Immature natural killer cell (primary cell): ENCODE measurements at regions not wholly inside any gene's neighbourhood (a gene's known extent, or its start where the extent isn't known, plus 50 kb on each side); places are given as distances from the start of the nearest gene placed in this dataset.
"Not testable (repeated sequence)": the region's sequence is repeated elsewhere in the genome, so short reads cannot be mapped to it uniquely, and the experiment has no call there.

Source experiments
- DNase-seq, 3 donors: peaks; one replicate each; pipeline ENCODE4 v3.0.0; 2022; ENCODE audit warnings: mixed read lengths in 1 of 3
- H3K27ac Mint-ChIP-seq, 6 donors: one replicate each; pipeline ENCODE4 v1.8.0; 2020; ENCODE audit warnings: mixed read lengths in 6 of 6, mild to moderate bottlenecking in 5 of 6, inconsistent platforms in 4 of 6, moderate library complexity in 3 of 6
- H3K27me3 Mint-ChIP-seq, 3 donors: one replicate each; pipeline ENCODE4 v1.8.0; 2020 to 2021; ENCODE audit warnings: low read depth in 3 of 3, mild to moderate bottlenecking in 3 of 3, mixed read lengths in 3 of 3, moderate library complexity in 3 of 3, inconsistent platforms in 1 of 3
- H3K36me3 Mint-ChIP-seq, 3 donors: one replicate each; pipeline ENCODE4 v1.8.0; 2020; ENCODE audit warnings: mixed read lengths in 3 of 3, inconsistent platforms in 2 of 3, mild to moderate bottlenecking in 2 of 3
- H3K4me1 Mint-ChIP-seq, 2 donors: one replicate each; pipeline ENCODE4 v1.8.0; 2020; ENCODE audit warnings: inconsistent platforms in 2 of 2, mild to moderate bottlenecking in 2 of 2, mixed read lengths in 2 of 2, moderate library complexity in 1 of 2
- H3K4me3 Mint-ChIP-seq, 5 donors: one replicate each; pipeline ENCODE4 v1.8.0; 2020; ENCODE audit warnings: mild to moderate bottlenecking in 5 of 5, mixed read lengths in 5 of 5, inconsistent platforms in 3 of 5, moderate library complexity in 3 of 5
- H3K9me3 Mint-ChIP-seq, 6 donors: one replicate each; pipeline ENCODE4 v1.8.0; 2020; ENCODE audit warnings: mild to moderate bottlenecking in 6 of 6, mixed read lengths in 6 of 6, inconsistent platforms in 4 of 6, moderate library complexity in 3 of 6

DNA sequence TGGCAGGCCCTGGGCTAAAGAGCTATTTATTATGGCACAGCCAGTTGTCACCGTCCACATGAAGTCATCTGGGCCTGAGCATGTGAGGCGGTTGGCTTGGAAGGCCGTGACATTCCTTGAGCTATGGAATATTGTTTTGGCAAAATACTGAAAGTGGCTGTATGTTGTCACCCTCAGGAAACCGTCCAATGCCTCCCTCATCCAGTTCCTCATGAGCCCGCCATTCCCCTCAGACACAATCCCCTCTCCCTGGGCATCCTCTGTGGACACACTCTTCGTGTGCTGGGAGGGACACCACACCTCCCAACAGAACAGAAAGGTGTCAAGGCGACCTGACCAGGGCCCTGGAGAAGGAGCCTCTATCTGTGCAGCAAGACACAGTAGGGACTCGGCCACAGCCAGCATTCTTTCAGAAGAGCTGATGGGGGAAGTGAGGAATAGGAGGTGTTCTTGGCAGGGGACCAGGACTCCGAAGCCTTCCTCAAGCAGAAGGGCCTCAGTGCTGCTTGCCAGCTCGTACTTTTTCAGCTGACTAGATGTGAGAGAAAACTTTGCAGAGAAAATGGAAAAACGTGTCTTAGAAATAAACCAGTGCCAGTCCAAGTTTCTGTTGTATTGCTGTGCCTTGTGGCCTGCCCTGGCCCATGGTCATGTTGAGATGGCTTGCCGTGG, 120.5 kb downstream of the SOD2 start:
- H3K27me3 Mint-ChIP-seq = peaks cover 2 to 4% (median 4%) of the 10 kb centered on the region in 3 donors
- H3K36me3 Mint-ChIP-seq = peaks cover 0 to 4% (median 0%) of the 10 kb centered on the region in 3 donors
- no peak overlapping the region for H3K27ac Mint-ChIP-seq
- no peak for DNase-seq
- no peak overlapping the region for H3K4me3 Mint-ChIP-seq
- H3K9me3 Mint-ChIP-seq = peaks cover 0 to 9% (median under 1%) of the 10 kb centered on the region in 6 donors
- no peaks in the 10 kb centered on the region for H3K4me1 Mint-ChIP-seq

DNA sequence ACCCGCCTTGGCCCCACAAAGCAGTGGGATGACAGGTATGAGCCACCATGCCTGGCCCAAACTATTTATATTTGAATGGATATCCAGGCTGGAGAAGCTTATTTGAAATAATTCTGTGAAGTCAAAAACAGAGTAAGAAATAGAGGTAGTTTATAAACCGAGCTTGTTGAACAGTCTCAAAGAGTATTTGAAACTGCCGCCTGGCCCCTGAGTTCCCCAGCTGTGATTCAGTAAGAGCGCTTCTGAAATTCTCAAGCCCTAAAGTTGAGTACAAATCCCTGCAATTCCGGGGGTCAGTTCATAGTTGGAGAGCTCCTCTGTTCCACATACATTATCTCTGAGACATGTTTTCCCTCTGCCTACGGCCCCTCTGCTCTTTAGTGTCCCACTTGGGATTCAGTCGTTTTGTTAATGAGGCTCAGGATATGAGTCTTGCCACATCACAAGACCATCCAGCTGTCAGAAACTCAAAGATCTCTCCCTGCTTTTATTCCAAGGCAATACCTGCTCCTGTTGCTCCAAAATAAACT, 127.8 kb downstream of the SOD2 start:
- DNase-seq = no peak
- Mint-ChIP-seq H3K9me3 (peaks cover 0 to 6% (median under 1%) of the 10 kb centered on the region in 6 donors), H3K4me3 (no peak overlapping the region), H3K27me3 (peaks cover 2% of the 10 kb centered on the region in 3 donors), H3K27ac (no peak overlapping the region), H3K4me1 (no peaks in the 10 kb centered on the region), H3K36me3 (no peaks in the 10 kb centered on the region)

DNA sequence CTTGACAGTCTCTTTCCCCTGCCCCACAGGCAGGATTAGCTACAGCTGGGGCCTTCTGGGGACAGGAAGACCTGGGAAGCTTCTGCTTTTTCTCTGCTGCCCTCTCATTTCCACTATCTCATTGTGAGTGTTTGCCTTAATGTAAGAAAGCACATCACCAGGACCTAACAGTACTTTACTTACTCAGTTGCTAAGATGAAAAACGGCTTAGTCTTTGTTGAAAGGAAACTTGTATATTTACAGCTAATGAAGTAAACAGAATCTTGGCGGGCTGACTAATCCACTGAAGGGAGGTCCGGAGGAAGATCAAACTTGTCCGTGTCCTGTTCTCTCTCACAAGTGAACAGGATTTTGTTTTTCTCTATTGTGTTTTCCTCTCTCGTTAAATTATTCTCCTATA, 128.6 kb downstream of the SOD2 start:
- Mint-ChIP-seq H3K36me3 (no peaks in the 10 kb centered on the region), H3K9me3 (peaks cover 0 to 5% (median 0%) of the 10 kb centered on the region in 6 donors), H3K27ac (no peak overlapping the region), H3K27me3 (peaks cover 2% of the 10 kb centered on the region in 3 donors), H3K4me1 (no peaks in the 10 kb centered on the region), H3K4me3 (no peak overlapping the region)
- DNase-seq = no peak

DNA sequence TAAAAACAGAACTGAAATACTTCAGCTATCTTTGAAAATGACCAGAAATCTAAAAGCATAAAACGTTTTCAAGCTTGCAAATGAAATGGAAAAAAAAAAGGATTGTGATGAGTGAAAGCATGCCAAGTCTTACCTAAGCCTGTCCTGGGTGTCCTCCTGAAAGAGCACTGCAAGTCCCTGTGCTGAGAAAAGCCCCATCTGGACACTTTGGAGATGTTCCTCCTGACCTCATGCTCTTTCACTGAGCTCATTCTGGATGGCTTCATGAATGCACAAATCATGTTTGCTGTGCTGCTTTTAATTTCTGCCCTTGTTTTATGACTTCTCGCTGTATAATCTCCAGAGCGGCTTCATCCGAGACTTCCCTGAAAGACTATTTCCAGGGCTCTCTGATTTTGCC, 136.0 kb downstream of the SOD2 start:
- H3K27ac Mint-ChIP-seq = no peak overlapping the region
- H3K27me3 Mint-ChIP-seq = peaks cover 0 to 8% (median 6%) of the 10 kb centered on the region in 3 donors

DNA sequence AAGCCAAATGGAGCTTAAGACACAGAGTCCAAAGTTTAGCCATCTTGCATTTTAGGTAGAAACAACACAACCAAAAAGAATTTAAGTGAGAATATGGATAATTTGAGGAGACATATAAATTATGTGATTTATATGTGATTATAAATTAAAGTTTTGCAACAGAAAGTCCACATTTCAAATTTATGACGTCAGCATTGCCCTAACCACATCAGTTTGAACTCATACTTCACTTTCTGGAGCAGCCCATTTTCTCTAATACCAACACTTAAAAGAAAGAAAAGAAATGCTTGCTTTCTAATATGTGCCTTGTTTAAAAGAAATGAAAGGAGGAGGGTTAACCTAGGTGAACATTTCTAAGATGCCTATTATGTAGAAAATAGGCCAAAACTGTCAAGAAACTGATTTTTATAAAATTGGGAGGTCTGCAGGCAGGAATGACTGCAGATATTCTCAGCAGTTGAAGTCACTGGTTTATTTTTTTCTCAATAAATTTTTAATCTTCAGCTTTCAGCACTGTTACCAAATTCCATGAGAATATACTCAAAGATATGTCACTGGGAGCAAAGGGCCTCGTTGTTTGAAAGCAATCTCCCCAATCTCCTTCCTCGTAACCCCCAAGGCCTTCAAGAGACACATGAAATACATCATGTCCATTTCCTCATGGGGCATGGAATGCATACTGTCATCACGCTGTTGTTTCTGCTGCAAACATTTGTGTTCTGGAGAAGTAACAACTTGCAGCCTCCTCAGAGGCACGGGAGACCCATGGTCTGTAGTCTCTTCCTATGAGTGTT, 137.8 kb downstream of the SOD2 start:
- H3K4me1 Mint-ChIP-seq = no peaks in the 10 kb centered on the region
- no peak overlapping the region for H3K4me3 Mint-ChIP-seq
- H3K27ac Mint-ChIP-seq = no peak overlapping the region
- DNase-seq = no peak
- H3K36me3 Mint-ChIP-seq = no peaks in the 10 kb centered on the region
- H3K9me3 Mint-ChIP-seq = peaks cover 0 to 2% (median under 1%) of the 10 kb centered on the region in 6 donors
- peaks cover 0 to 13% (median 10%) of the 10 kb centered on the region in 3 donors for H3K27me3 Mint-ChIP-seq

More for the DNA sequence above, 136.0 kb downstream of the SOD2 start:
- no peak overlapping the region for H3K4me3 Mint-ChIP-seq
- H3K9me3 Mint-ChIP-seq = peaks cover 0 to 5% (median 0%) of the 10 kb centered on the region in 6 donors
- H3K36me3 Mint-ChIP-seq = no peaks in the 10 kb centered on the region
- no peak for DNase-seq
- H3K4me1 Mint-ChIP-seq = no peaks in the 10 kb centered on the region

DNA sequence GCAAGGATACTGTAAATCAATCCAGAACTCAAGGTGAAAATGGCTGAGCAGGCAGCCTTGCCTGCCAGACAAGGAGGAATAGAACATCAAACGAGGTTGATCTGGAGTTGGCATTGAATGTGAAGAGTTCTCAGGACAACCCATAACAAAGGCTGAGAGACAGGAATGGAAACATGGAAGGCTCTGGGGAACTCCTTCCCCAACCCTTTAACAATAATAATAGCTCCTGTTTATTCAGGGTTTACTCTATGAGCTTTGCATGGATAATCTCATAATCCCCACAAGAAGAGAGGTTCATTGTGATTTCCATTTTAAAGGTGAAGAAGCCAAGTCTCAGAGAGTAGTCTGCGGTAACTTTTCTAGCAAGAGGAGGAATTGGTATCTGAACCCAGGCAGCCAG, 151.7 kb downstream of the SOD2 start:
- Mint-ChIP-seq H3K27ac (no peak overlapping the region), H3K27me3 (peaks cover 0 to 12% (median 3%) of the 10 kb centered on the region in 3 donors), H3K9me3 (no peaks in the 10 kb centered on the region), H3K4me3 (no peak overlapping the region), H3K4me1 (no peaks in the 10 kb centered on the region), H3K36me3 (no peaks in the 10 kb centered on the region)
- DNase-seq = no peak

DNA sequence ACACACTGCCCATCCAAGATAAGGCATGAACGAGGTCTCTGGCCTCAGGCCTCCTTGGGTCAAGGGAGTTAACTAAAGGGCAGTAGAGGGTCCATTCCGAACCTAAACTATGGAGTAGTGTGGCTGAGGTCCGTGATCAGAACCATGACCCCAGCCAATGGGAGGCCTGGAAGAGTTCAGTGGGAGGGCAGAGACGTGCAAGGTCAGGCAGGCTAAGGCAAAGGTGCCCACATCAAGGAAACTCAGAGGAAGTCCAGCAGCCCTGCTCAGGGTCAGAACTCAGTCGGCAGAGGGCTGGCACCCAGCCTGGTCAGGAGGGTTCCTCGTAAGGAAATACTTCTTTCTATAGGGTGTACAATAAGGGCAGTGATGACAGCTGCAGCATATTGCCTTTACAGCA, 152.2 kb downstream of the SOD2 start:
- Mint-ChIP-seq H3K9me3 (no peaks in the 10 kb centered on the region), H3K27me3 (peaks cover 0 to 12% (median 4%) of the 10 kb centered on the region in 3 donors), H3K27ac (no peak overlapping the region), H3K36me3 (no peaks in the 10 kb centered on the region), H3K4me1 (no peaks in the 10 kb centered on the region), H3K4me3 (no peak overlapping the region)
- DNase-seq = no peak

DNA sequence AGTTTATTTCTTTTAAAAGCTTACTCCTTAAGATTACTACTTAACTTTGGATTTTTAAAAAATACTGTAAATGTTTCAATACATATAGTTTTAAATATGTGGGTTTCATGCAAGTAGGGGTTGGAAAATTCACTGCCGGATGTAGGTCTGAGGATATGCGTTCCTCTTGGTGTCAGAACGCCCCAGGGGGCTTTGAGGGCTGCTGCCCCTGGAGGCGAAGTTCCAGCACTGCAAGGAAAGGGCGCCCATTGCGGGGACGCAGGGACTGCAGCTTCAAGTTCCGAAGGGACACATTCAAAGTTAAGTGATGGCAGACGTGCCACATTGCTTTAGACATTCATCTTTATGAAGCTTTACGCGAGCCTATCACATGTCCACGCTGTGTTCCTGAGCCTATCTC, 152.9 kb downstream of the SOD2 start:
- Mint-ChIP-seq H3K4me1 (no peaks in the 10 kb centered on the region), H3K4me3 (no peak overlapping the region), H3K36me3 (no peaks in the 10 kb centered on the region)

DNA sequence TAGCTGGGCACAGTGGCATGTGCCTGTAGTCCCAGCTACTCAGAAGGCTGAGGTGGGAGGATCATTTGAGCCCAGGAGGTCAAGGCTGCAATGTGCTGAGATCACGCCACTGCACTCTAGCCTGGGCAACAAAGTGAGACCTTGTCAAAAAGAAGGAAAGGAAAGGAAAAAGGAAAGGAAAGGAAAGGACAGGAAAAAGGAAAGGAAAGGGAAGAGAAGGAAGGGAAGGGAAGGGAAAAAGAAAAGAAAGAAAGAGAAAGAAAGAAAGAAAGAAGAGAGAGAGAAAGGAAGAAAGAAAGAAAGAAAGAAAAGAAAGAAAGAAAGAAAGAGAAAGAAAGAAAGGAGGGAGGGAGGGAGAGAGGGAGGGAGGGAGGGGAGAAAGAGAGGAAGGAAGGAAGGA, 155.0 kb downstream of the SOD2 start:
- not testable (repeated sequence) for H3K9me3 Mint-ChIP-seq, H3K4me3 Mint-ChIP-seq, H3K27ac Mint-ChIP-seq, H3K36me3 Mint-ChIP-seq, DNase-seq, H3K4me1 Mint-ChIP-seq
- H3K27me3 Mint-ChIP-seq = peaks cover 0 to 12% (median 4%) of the 10 kb centered on the region in 3 donors

More for the DNA sequence above, 152.9 kb downstream of the SOD2 start:
- no peak for DNase-seq
- H3K27ac Mint-ChIP-seq = no peak overlapping the region
- H3K27me3 Mint-ChIP-seq = peaks cover 0 to 12% (median 7%) of the 10 kb centered on the region in 3 donors
- no peaks in the 10 kb centered on the region for H3K9me3 Mint-ChIP-seq

DNA sequence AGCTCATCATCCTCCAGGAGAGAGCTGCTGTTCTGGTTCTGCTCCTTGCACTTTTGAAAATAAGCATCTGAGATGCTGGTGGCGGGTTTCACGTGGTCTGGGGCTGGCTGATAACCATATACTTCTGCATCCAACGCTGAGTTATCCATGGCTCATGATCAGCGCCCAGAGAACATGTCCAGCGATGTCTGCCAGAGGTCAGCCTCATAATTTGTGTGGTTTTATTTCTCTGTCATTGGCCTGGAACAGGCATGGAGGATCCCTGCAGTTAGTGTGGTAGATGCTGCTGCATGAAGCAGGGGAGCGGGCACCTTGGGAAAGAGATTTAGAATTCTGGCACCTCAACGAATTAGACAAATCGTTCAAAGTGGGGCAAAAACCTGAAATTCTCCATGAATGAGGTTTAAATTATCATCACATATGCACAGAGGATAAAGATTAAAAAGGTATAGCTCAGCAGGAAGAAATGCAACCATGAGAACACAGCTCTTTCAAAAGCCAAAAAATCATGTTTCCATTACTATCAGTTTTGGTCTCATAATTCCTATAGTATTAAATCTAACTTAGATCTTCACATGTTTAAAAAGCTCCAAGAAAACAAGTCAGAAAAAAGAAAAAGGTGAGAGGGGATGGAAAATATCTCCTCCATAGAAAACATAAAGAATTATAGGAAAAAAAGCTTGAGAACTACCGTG, 157.2 kb downstream of the SOD2 start:
- Mint-ChIP-seq H3K27me3 (peaks cover 0 to 8% (median 6%) of the 10 kb centered on the region in 3 donors), H3K4me3 (no peak overlapping the region), H3K27ac (no peak overlapping the region), H3K4me1 (no peaks in the 10 kb centered on the region), H3K36me3 (no peaks in the 10 kb centered on the region), H3K9me3 (no peaks in the 10 kb centered on the region)
- no peak for DNase-seq

DNA sequence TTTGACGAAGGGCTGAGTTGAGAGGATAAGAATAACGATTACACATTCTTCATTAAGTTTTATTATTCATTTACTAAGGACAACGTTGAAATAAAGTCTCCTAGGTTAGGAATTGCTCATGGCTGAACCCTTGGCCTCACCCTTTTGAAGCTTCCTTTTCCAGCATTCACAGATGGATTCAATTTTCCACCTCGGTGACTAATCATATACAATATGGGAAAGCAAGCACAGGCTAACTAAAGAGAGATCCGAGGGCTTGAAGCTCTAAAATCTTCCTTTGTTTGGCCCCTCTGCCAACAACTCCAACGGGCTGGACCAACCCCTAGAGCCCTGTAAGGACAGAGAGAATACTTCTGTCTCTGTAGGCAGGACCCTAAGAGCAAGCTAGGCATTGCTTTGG, 159.5 kb downstream of the SOD2 start:
- H3K27me3 Mint-ChIP-seq = peaks cover 1 to 8% (median 6%) of the 10 kb centered on the region in 3 donors
- no peak overlapping the region for H3K27ac Mint-ChIP-seq
- no peaks in the 10 kb centered on the region for H3K9me3 Mint-ChIP-seq
- no peaks in the 10 kb centered on the region for H3K4me1 Mint-ChIP-seq
- no peak overlapping the region for H3K4me3 Mint-ChIP-seq
- no peaks in the 10 kb centered on the region for H3K36me3 Mint-ChIP-seq
- no peak for DNase-seq

DNA sequence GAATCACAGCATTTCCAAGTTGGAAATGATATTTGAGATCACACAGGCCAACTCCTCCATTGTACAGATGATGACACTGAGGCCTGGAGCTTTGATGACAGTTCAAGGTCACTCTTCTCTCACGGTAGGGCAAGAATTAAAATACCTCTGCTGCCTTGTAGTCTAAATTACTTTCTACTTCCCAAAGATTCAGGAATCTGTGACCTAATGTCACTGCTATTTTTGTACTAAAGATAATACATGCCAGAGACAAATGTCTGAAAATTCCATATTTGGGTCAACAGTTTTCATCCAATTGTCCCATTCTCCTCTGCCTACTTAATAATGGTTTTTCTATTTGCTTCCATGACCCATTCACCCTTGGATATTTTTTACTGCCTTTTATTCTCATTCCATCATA, 160.0 kb downstream of the SOD2 start:
- DNase-seq = no peak
- H3K4me1 Mint-ChIP-seq = no peaks in the 10 kb centered on the region
- no peaks in the 10 kb centered on the region for H3K36me3 Mint-ChIP-seq
- H3K27me3 Mint-ChIP-seq = peaks cover 1 to 8% (median 6%) of the 10 kb centered on the region in 3 donors
- H3K4me3 Mint-ChIP-seq = no peak overlapping the region
- H3K9me3 Mint-ChIP-seq = no peaks in the 10 kb centered on the region
- H3K27ac Mint-ChIP-seq = no peak overlapping the region

DNA sequence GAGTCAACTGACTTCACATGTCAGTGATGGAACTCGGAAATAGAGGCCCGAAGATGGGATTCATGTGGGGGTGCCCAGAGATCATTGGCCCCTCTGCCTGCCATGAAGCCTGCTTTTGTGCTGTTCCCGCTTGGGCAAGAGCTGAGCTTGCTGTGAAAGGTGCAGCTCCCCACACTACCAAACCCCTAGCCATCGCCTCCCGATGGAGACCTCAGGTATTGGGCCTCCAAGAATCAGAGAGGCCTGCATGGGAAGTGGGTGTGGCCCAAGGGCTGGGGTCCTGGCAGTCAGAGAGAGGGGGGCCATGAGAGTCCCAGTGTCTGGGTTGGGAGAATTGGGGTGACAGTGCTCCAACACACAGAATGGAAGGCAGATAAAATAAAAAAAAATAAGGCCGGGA, 160.9 kb downstream of the SOD2 start:
- no peak overlapping the region for H3K4me3 Mint-ChIP-seq
- H3K27me3 Mint-ChIP-seq = peaks cover 1 to 8% (median 6%) of the 10 kb centered on the region in 3 donors
- H3K27ac Mint-ChIP-seq = no peak overlapping the region
- no peak for DNase-seq
- no peaks in the 10 kb centered on the region for H3K4me1 Mint-ChIP-seq
- no peaks in the 10 kb centered on the region for H3K9me3 Mint-ChIP-seq
- H3K36me3 Mint-ChIP-seq = no peaks in the 10 kb centered on the region

DNA sequence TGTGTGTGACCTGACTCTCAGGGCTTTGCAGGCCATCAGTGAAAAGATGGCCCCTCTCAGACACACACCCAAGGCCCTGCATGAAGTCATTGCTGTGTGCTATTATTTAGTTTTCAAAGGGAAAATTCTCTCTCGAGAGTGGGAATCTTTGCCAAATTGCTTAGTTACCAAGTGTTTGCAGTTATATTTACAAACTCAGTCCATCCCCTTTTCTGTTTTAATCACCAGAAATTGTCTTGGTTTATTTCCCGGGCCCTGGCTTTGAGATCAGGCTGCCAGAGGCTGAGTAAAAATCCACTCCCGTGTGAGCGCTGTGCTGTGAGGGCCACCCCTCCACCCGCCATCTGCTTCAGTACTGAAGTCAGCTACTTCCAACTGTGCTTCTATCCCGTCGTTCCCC, 163.1 kb downstream of the SOD2 start:
- no peak overlapping the region for H3K4me3 Mint-ChIP-seq
- H3K27me3 Mint-ChIP-seq = peaks cover 1 to 5% (median 5%) of the 10 kb centered on the region in 3 donors
- H3K4me1 Mint-ChIP-seq = no peaks in the 10 kb centered on the region
- H3K36me3 Mint-ChIP-seq = no peaks in the 10 kb centered on the region
- DNase-seq = no peak
- no peak overlapping the region for H3K27ac Mint-ChIP-seq
- peaks cover 0 to 1% (median 0%) of the 10 kb centered on the region in 6 donors for H3K9me3 Mint-ChIP-seq
